GM19452 (cell line): ENCODE measurements at regions not wholly inside any gene's neighbourhood (a gene's known extent, or its start where the extent isn't known, plus 50 kb on each side); places are given as distances from the start of the nearest gene placed in this dataset.
"Not testable (repeated sequence)": the region's sequence is repeated elsewhere in the genome, so short reads cannot be mapped to it uniquely, and the experiment has no call there.

Experiments used
- ATAC-seq: cut with Tn5 transposase; IDR thresholded peaks from one replicate; pipeline ENCODE4 v1.9.1; 2021; ENCODE audit not compliant: unreplicated experiment

DNA sequence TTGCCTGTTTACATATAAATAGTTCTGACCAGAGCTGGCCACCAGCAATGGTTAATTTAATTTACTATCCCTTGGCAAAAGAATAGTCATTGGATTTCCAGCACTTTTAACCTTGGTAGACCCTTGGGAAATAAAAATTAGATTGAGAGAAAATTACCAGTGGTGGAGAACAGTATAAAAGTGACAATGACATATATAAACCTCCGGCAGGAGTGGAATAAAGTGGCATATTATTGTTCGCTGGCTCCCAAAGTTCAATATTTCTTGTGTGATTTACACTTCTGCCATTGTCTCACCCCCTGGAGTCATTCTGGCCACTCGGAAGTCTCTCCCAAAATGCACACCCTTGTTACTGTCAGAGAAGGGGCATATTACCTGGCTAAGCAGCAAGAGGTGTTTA, 347.7 kb downstream of the NPIPA8 start:
- no peak for ATAC-seq

DNA sequence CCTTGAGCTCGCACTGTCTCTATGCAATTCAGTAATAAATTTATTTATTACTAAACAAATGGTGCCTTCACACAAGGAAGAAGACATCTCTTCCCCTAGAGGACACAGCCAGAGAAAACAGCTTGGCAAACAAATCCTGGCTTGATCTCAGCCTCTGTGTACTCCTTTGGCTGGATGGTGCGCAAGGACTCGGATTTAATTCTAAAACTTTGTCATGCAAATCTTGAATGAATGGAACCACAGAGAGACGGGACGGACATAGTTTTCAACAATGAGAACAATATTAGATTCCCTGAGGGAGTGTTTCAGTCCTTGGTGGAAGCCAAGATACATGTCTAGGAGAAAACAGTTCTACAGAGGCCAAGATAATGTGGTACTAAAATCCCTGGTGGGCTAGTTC, 349.5 kb downstream of the NPIPA8 start:
- no peak for ATAC-seq

DNA sequence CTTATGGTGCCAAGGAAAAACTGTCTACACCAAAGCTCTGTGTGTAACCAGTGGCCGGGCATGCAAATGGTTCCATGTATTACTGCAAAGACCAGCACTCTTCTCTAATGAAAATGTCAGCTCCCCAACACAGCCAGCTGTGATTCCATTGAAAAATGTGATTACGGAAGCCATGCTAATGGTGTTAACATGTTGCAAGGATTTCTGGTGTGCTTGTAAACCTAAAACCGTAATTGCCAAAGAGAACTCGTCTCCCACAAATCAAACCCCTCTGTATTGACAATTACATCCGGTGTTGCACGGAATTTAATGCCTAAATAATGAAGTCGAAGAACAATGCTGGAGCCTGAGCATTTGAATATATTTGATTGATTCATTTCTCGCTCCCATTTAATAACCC, 351.7 kb downstream of the NPIPA8 start:
- no peak for ATAC-seq

DNA sequence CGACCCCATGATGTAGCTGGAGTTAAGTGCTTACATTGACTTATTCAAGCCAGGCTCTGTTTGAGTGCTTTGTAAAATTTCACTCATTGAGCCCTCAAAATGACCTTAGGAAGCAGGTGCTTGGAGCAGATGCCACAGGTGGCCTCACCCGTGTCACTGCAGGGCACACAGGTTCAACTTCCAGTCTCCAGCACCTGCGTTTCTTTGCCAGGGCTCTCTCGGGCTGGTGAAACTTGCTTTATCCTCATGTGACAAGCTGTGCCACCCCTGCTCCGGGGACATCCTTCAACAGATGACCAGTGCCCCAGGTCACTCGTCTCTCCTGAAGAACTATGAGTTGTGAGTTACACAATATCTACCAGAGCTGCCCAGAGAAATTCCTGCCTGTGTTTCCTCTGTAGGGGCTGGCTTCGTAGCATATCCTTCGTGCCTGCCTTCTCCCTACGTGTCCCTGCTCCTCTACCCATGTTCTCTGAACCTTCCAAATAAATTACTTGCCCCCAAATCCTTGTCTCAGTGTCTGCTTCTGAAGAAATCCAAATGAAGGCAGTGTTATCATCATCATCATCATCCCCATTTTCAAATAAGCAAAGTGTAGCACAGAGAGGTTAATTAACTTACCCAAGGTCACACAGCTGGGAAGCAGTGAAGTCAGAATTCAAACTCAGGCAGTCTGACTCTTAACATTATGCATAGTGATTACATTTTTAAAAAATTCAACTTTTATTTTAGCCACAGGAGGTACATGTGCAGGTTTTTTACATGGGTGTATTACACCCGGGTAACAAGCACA, 352.5 kb downstream of the NPIPA8 start:
- ATAC-seq = no peak

DNA sequence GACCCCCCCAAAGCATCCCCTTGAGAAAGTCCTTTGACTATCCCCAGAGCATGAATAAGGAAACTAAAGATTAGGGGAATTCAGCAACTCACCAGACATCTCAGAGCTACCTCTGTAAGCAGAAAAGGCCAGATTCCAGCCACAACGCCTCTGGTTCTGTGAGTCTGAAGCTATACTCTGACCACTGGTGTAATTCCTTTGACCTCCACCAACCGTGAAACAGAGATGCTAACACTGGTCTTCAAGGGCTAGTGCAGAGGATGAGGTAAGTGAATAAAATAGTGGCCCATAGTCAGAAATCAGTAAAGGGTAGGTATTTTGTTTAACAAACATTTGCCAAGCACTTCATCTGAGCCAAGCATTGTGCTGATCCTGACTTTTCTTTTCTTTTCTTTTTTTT, 353.4 kb downstream of the NPIPA8 start:
- no peak for ATAC-seq

DNA sequence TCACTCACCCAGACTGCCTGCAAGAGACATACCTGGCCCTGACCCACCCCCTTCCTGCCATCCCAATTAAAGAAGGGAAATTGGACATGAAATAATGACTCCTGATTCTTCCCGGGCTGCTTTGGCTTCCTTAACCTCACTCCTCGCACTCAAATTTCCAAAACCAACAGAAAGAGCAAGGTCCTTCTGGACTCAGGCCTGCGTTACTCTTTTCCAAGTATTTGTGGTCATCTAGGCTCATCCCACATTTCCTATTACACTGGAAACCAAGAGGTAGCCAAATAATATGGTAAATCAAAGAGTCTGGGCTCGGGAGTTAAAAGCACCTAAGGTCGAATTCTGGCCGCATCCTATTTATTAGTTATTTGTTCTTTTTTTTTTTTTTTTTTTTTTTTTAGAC, 359.3 kb downstream of the NPIPA8 start:
- ATAC-seq = no peak

DNA sequence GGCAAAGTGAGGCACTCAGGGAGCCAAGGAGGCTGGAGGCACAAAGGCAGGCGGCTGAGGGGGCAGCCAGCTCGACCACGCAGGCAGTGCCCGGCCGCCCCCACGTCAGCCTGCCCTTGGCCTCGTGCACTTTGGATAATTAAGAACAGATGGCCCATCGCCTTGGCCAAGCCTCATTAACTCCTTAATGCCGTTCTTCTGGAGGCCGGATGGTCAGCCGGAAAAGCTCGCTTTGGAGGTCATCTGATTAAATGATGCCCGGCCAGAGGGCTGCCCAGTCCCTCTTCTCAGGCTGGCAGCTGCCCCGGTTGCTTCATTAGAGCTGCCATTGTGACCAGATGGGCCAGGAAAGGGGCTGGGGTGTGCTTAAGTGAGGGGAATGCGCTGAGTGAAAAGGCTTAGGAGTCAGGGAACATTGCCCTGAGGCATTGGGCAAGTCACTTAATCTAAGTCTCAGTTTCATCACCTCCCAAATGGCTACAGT, 364.0 kb downstream of the NPIPA8 start:
- ATAC-seq = no peak

DNA sequence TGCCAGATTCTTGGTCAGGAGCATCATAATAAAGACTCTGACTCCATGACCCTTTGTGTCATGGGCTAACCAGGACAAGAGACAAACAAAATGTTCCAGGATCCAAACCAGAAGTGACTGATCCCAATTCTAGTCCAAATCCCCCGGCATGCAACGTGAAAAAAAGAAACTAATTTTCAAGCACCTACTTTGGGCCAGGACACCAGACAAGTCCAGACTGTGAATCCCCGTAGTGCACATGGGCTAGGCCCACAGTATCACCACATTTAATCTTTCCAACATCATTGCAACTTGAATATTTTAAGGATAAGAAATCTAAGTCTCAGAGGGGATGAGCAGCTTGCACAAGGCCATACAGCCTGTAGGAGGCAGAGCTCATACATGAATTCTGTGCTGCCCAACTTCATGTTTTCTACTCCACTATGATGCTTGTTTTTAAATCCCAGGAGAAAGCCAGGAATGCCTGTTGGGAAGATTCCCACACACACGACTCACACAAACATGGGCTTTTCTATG, 365.7 kb downstream of the NPIPA8 start:
- ATAC-seq = no peak

DNA sequence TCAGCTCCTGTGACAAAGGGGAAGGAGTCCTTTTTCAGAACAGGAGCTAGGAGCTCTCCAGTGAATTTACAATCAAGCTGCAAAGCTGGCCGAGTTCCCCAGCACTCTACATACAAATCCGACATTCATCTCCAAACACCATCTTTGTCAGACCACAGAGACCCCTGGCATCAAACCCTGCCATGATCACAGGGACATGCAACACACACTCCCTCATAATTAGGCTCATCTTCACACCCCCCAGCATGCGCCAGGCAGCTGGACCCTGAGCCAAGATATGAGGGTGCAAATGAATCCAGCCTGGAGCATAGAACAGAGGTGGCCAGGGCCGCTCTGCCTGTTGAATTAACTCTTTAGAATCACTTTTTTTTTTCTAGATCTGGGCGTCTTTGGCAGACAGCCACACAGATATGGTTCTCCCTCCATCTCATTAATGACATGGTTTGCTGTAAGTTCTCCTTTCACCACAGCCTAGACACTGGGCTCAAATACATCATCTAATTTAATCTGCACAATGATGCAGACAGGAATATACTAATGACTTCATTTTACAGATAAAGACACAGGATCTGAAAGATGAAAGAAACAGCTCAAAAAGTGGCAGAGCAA, 366.3 kb downstream of the NPIPA8 start:
- no peak for ATAC-seq

DNA sequence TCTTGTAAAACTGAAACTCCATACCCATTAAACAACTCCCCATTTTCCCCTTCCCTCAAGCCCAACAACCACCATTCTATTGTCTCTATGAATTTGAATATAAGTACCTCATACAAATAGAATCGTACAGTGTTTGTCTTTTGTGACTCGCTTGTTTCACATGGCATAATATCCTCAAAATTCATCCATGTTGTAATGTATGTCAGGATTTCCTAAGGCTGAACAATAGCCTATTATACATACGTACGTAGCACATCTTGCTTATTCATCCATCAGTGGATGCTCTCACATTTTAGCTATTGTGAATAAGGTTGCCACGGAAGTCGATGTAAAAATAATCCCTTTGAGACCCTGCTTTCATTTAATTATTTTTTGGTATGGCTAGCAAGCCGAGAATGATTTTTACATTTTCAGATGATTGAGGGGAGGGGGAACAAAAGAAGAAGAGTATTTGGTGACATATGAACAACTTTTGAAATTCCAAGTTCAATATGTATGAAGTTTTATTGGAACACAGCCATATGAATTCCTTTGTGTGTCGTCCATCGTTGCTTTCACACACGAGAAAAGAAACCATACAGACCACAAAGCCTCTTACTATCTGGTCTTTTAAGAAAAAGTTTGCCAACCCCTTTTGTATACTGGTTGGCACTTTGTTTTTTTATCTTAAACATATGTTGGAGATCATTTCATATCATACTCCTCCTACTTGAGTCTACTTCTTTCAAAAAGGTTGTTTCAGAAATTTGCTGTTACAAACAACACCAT, 371.2 kb downstream of the NPIPA8 start:
- ATAC-seq = no peak

DNA sequence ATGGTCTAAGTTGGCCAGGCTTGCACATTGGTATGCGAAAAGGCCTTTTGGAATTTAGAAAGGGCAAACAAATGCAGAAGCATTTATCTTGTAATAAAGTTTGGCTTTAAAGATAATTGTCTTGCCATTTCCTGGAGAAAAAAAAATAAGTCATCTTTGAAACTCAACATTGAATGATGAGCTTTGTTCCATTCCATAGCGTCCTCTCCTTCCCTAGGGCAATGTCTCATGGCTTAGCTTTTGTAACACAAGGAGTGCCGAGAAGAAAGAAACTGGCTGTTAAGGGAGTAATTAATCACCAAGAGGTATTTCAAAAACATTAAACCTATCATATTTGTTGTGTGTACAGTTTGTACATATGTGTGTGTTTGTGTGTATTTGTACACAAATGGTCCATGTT, 372.3 kb downstream of the NPIPA8 start:
- ATAC-seq = no peak

DNA sequence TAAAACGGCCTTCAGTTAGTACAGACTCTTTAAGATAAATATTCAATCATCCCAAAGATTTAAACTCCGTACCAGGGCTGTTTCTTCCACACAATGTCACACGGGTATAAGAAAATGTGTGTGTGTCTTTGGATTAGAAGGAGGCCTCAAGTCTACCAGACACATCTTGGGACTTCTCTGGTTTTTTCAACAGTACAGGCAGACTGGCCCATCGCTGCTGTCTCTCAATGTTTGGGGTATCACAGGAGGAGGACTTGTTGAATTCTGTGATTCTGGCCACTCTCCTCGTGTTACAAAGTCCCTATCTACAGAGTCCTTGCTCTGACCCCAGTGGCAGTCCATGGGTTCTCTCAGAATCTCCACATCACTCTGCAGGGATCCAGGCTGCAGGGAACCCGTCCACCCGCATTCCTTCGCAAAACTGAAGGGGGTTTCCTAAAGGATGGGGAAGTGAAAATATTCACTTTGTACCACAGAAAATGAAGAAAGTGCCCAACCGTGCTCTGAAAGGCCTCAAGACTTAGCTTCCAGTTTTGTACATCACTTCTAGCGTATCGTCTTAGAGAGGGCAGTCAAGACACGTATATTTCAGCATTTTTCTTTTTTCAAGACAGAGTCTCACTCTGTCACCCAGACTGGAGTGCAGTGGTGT, 373.2 kb downstream of the NPIPA8 start:
- no peak for ATAC-seq

DNA sequence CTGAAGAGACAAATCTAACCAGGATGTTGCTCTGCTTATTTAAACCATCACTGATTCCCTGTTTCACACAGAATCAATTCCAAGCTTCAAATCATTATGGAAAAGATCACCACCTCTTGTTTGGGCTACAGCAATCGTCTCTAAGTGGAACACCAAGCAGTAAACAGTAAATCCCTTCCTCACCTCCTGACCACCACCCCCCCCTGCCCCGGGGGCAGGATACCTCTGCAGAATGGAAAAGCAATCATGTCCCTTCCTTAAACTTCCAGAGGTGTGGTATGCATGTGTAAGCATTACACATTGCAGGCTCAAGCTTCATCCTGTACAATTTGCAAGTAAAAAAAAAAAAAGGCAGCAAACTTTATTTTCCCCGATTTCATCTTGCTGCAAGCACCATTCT, 373.8 kb downstream of the NPIPA8 start:
- no peak for ATAC-seq

DNA sequence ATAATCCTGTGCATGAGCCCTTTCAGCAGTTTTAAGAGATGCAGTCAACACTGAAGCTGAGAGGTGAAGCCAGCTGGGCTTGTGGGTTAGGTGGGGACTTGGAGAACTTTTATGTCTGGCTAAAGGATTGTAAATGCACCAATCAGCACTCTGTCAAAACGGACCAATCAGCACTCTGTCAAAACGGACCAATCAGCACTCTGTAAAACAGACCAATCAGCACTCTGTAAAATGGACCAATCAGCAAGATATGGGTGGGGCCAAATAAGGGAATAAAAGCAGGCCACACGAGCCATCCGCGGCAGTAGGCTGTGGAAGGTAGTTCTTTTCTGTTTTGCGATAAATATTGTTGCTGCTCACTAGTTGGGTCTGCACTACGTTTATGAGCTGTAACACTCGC, 374.7 kb downstream of the NPIPA8 start:
- not testable (repeated sequence) for ATAC-seq

DNA sequence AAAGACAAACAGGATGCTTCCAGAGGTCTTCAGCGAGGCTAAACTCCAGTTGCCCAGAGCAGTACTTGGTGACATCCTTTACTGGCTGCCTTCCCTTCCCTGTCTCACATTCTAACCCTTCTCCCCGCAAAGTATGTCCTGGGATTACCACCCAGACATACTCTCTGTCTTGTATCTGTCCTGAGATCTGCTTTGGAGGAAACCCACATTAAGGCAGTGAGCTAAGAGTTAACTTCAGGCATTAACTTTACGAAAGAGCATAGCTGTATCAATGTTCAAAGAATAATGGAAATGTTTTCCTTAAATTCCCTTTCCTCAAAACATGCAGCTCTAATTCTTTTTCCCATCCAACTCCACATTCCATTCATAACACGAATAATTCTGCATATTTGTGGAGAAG, 385.2 kb downstream of the NPIPA8 start:
- no peak for ATAC-seq

DNA sequence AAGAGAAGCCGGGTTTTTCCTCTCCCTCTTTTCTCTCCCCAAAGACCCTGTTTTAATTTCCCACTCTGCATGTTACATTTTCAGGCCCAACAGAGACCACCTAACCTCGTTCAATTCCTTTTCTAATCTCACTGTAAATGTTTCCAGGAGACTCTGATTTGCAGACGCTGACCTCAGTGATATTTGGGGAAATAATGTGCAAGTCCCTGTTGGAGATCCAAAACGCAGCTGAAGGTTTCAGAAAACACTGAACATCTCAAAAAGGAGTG, 386.6 kb downstream of the NPIPA8 start:
- ATAC-seq = no peak

DNA sequence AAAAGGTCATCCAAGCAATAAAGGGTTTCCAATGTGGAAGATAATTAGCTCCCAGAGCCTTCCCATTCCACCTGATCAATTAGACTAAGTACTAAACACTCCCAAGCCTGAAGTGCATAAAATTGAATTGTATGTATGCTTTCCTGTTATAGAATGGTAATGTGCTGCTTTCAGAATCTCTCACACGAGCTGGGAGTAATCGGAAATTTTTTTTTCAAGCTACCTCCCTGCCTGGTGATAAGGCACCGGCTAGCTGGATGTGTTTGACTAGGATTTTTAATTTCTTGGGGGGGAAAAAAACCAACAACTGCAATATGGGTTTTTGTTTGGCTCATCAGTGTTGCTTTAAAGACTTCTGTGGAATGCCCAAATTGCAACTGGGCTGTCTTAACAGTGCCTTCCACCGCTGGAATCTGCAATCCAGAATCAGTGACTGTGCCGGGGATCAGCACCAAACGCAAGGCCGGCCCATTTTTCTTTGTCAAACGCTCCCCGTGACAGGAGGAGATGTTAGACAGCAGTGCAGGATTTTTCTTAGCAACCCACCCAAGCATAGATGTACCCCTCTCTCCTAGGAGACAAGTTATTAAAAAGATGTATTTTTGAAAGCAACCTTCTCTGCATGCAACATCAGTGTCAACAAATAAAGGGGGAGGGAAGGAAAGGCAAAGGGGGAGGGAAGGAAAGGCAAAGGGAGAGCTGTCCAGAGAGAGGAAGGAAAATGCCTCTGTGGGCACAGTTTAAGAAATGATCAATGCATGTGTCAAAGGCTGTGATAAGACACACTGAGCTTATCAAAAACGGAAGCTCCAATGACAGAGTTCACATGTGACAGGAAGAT, 387.2 kb downstream of the NPIPA8 start:
- no peak for ATAC-seq

DNA sequence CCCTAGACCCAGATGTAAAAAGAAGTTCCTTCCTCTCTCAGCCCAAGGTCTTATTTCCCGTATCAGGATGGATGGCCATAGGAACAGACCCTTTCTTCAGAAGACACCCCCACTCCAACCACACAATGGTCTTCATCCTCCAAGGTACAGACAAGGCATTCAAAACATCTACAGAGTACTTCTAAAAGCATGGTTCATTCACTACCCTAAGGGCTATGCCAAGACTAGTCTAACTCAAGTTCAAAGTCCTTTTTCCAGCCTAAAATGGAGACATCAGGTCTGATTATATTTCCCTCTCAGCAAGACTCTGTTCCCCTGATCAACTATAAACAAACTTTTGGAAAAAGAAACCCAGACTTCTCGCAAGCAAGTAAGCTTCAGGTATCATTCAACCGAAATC, 388.9 kb downstream of the NPIPA8 start:
- no peak for ATAC-seq

DNA sequence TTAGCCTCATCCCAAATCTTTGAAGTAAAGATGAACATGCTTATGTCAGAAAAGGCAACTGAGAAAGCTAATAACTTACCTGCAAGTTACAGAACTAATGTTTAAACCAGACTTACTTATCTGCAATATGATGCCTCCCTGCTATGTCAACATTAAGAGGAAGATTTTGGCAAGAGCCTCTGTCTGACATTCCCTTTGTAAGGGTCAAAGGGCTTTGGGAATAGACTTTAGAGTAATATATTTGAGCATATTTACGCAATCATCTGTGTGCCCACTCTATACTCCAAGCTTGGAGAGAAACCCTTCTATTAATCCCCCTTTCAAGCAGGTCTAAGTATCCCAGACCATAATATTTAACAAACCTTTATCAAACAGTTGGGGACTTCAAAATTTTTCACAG, 389.4 kb downstream of the NPIPA8 start:
- no peak for ATAC-seq

DNA sequence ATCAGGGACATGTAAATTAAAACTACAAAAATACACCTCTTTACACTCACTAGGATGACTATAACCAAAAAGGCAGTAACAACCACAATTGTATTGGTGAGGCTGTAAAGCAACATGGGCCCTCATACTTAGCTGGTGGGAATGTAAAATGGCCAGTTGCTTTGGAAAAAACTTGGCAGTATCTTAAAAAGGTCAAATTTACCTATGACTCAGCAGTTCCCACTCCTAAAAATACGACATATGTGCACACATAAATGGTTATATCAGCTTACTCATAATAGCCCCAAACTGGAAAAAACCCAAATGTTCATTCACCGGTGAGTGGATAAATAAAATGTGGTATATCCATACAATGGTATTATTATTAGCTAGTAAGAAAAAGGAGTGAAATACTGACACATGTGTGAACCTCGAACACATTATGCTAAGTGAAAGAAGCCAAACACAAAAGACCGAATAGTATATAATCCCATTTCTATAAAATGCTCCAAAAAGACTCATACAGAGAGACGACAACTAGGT, 391.4 kb downstream of the NPIPA8 start:
- ATAC-seq = no peak
